HEK293T (cell line): ENCODE measurements at regions not wholly inside any gene's neighbourhood (a gene's known extent, or its start where the extent isn't known, plus 50 kb on each side); places are given as distances from the start of the nearest gene placed in this dataset.

Experiments
- CTCF ChIA-PET: fragments of 350-600 bp; formaldehyde crosslinking; extraction: SDS; loops from one replicate; lab custom pipeline; 2021; ENCODE audit warnings: antibody characterized with exemption, inconsistent platforms; lab: Yijun Ruan, JAX
- POLR2A ChIA-PET: fragments of 350-600 bp; formaldehyde crosslinking; extraction: SDS; loops from one replicate; lab custom pipeline; 2020; ENCODE audit warnings: antibody characterized with exemption, inconsistent platforms; lab: Yijun Ruan, JAX
- DNase-seq: peaks from one replicate; pipeline ENCODE4 v3.0.0; 2012; ENCODE audit warnings: mixed read lengths; ENCODE audit errors: extremely low spot score
- ARNT ChIP-seq: fragments of 450-650 bp; IDR thresholded peaks from 2 replicates; pipeline ENCODE4 v1.6.1; 2017; ENCODE audit warnings: mild to moderate bottlenecking
- BHLHE40 ChIP-seq: fragments of 450-650 bp; IDR thresholded peaks from 2 replicates; pipeline ENCODE4 v1.6.1; 2016; ENCODE audit warnings: mild to moderate bottlenecking, moderate library complexity, borderline replicate concordance
- CTBP1 ChIP-seq: fragments of 450-650 bp; IDR thresholded peaks from 2 replicates; pipeline ENCODE4 v1.6.1; 2016; ENCODE audit warnings: borderline replicate concordance
- ELF4 ChIP-seq: fragments of 450-650 bp; IDR thresholded peaks from 2 replicates; pipeline ENCODE4 v1.6.1; 2017; ENCODE audit warnings: antibody characterized with exemption
- FOXA1 ChIP-seq: fragments of 450-650 bp; IDR thresholded peaks from 2 replicates; pipeline ENCODE4 v1.6.1; 2016; ENCODE audit warnings: mild to moderate bottlenecking
- FOXK2 ChIP-seq: fragments of 450-650 bp; IDR thresholded peaks from 2 replicates; pipeline ENCODE4 v1.6.1; 2016; ENCODE audit warnings: mild to moderate bottlenecking
- FOXM1 ChIP-seq: fragments of 450-650 bp; IDR thresholded peaks from 2 replicates; pipeline ENCODE4 v1.6.1; 2017; ENCODE audit warnings: mild to moderate bottlenecking, borderline replicate concordance
- HDGF ChIP-seq: fragments of 450-650 bp; IDR thresholded peaks from 2 replicates; pipeline ENCODE4 v1.6.1; 2017; ENCODE audit warnings: antibody characterized with exemption, borderline replicate concordance
- L3MBTL2 ChIP-seq: fragments of 450-650 bp; conservative IDR thresholded peaks from 2 replicates; pipeline ENCODE4 v1.6.1; 2016; ENCODE audit warnings: mild to moderate bottlenecking
- LEF1 ChIP-seq: fragments of 450-650 bp; IDR thresholded peaks from 2 replicates; pipeline ENCODE4 v1.6.1; 2017; ENCODE audit warnings: mild to moderate bottlenecking, borderline replicate concordance
- NFRKB ChIP-seq: fragments of 450-650 bp; IDR thresholded peaks from 2 replicates; pipeline ENCODE4 v1.6.1; 2016; ENCODE audit warnings: mild to moderate bottlenecking, moderate library complexity
- SP1 ChIP-seq: fragments of 450-650 bp; IDR thresholded peaks from 2 replicates; pipeline ENCODE4 v1.6.1; 2017
- SUZ12 ChIP-seq: fragments of 450-650 bp; IDR thresholded peaks from 2 replicates; pipeline ENCODE4 v1.6.1; 2016; ENCODE audit warnings: mild to moderate bottlenecking
- TARDBP ChIP-seq: fragments of 450-650 bp; IDR thresholded peaks from 2 replicates; pipeline ENCODE4 v1.6.1; 2016
- ZNF384 ChIP-seq: fragments of 450-650 bp; IDR thresholded peaks from 2 replicates; pipeline ENCODE4 v1.6.1; 2016
- TF ChIP-seq, protein P1 (sequence below): fragments of 450-650 bp; IDR thresholded peaks from 2 replicates; pipeline ENCODE4 v1.6.1; 2016

- TF ChIP-seq SUZ12: no peak
- TF ChIP-seq CTBP1: no peak
- no peak for TF ChIP-seq FOXM1
- no peak for TF ChIP-seq ZNF384
- TF ChIP-seq SP1: no peak
- no peak for TF ChIP-seq FOXA1
- no peak for TF ChIP-seq ARNT
- TF ChIP-seq, protein P1, sequence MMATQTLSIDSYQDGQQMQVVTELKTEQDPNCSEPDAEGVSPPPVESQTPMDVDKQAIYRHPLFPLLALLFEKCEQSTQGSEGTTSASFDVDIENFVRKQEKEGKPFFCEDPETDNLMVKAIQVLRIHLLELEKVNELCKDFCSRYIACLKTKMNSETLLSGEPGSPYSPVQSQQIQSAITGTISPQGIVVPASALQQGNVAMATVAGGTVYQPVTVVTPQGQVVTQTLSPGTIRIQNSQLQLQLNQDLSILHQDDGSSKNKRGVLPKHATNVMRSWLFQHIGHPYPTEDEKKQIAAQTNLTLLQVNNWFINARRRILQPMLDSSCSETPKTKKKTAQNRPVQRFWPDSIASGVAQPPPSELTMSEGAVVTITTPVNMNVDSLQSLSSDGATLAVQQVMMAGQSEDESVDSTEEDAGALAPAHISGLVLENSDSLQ: no peak
- POLR2A ChIA-PET: no interaction called here
- CTCF ChIA-PET: no interaction called here
- no peak for DNase-seq
Measured at GRCh38 chr7:7122033-7122478, 60.3 kb upstream of the C1GALT1 start.

GRCh38 chr7:7122701-7123281 lies 59.6 kb upstream of the C1GALT1 start:
- TF ChIP-seq SP1 (no peak), FOXK2 (no peak), L3MBTL2 (no peak), CTBP1 (no peak), ARNT (no peak), SUZ12 (no peak), BHLHE40 (no peak), FOXM1 (no peak), LEF1 (no peak), TARDBP (no peak), ELF4 (no peak), NFRKB (no peak), ZNF384 (no peak), HDGF (no peak), FOXA1 (no peak)
- TF ChIP-seq, protein P1: no peak
- ChIA-PET POLR2A (no interaction called here), CTCF (no interaction called here)

GRCh38 chr7:7125963-7126362 lies 56.4 kb upstream of the C1GALT1 start:
- ChIA-PET POLR2A (no interaction called here), CTCF (no interaction called here)
- TF ChIP-seq BHLHE40 (no peak), FOXK2 (no peak)
- DNase-seq: no peak

More at GRCh38 chr7:7122701-7123281, 59.6 kb upstream of the C1GALT1 start:
- no peak for DNase-seq

DNA sequence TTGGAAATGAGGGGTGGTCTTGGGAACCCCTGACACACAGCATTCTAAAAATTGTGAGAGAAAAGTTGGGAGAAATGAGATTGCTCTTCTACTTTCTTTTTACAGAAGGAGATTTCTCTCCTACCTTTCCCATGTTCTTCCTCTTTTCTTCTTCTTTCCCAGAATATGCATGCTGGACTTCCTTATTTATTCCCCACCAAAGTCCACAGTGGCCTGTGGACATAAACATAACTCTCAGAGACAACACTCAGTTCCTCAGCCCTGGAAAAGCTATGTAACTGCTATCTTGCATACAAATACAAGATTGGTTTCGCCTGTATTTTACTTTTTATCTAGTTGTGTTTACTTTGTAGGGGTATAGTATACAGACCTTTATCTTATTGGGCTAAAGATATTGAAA lies 54.6 kb upstream of the C1GALT1 start:
- ChIA-PET POLR2A (no interaction called here), CTCF (no interaction called here)
- DNase-seq: no peak
- TF ChIP-seq TARDBP: no peak
- TF ChIP-seq ZNF384: no peak
- no peak for TF ChIP-seq BHLHE40
- TF ChIP-seq FOXM1: no peak
- TF ChIP-seq CTBP1: no peak
- no peak for TF ChIP-seq L3MBTL2
- TF ChIP-seq LEF1: no peak
- TF ChIP-seq ARNT: no peak
- TF ChIP-seq, protein P1: no peak
- TF ChIP-seq FOXK2: no peak
- no peak for TF ChIP-seq HDGF
- no peak for TF ChIP-seq NFRKB
- TF ChIP-seq SUZ12: no peak
- no peak for TF ChIP-seq FOXA1
- TF ChIP-seq ELF4: no peak
- TF ChIP-seq SP1: no peak

- ChIA-PET POLR2A (no interaction called here), CTCF (interaction anchor here (0.6 kb wide), 1 partner anchor 24 kb away, joined by 3 read pairs; no protein-coding TSS in a partner anchor)
- TF ChIP-seq, protein P1: no peak
- TF ChIP-seq BHLHE40 (no peak), FOXA1 (no peak), NFRKB (no peak), SUZ12 (no peak), SP1 (no peak), ZNF384 (no peak), L3MBTL2 (no peak), HDGF (no peak), ELF4 (no peak), TARDBP (no peak), FOXK2 (no peak)
- no peak for DNase-seq
Measured at GRCh38 chr7:7129381-7129780, 53.0 kb upstream of the C1GALT1 start.

DNA sequence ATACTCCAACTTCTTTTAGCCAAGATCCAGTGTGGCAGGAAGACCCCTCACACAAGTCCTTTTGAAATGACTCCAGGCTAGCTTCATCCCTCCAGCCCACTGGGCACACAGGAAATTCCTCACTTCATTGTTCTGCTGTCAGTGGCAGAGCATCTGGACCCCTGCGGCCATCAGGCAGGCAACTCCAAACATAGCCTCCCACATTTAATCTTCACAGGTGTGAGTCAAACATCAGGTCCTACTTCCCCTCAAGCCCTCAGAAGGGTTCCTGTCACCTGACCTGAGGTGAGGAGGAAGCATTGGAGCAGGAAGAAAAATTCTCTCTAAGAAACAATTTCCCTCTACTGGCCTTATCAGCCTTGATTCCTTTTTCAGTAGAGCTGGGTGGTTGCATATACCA lies 51.1 kb upstream of the C1GALT1 start:
- no peak for DNase-seq
- CTCF ChIA-PET: no interaction called here
- POLR2A ChIA-PET: interaction anchor here (1.5 kb wide), 1 partner anchor 51 kb away, joined by 5 read pairs; the partner anchor contains the start of gene C1GALT1
- TF ChIP-seq SUZ12 (no peak), HDGF (no peak), FOXM1 (no peak), ARNT (no peak), CTBP1 (no peak), BHLHE40 (no peak), L3MBTL2 (no peak), LEF1 (no peak), FOXK2 (no peak)
- TF ChIP-seq, protein P1: no peak
